NT2/D1 (cell line): ENCODE measurements at regions not wholly inside any gene's neighbourhood (a gene's known extent, or its start where the extent isn't known, plus 50 kb on each side); places are given as distances from the start of the nearest gene placed in this dataset.
"Not testable (repeated sequence)": the region's sequence is repeated elsewhere in the genome, so short reads cannot be mapped to it uniquely, and the experiment has no call there.

ENCODE experiments used
- SUZ12 ChIP-seq: IDR thresholded peaks from 2 replicates; pipeline ENCODE4 v1.6.1; 2011; ENCODE audit not compliant: insufficient read length, insufficient read depth; ENCODE audit errors: extremely low read depth
- ZNF274 ChIP-seq: IDR thresholded peaks from 2 replicates; pipeline ENCODE4 v1.6.1; 2011; ENCODE audit warnings: mild to moderate bottlenecking, low read depth, low read length

DNA sequence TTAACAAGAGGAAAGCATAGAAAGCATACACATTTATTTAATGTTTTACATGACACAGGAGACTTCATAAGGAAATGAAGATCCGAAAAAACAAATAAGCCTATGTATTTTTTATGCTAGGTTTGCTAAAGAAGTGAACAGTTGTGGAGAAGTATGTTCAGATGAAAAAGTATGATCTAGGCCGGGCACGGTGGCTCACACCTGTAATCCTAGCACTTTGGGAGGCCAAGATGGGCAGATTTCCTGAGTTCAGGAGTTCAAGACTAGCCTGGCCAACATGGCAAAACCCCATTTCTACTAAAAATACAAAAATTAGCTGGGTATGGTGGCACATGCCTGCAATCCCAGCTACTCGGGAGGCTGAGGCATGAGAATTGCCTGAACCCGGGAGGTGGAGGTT lies 69.2 kb upstream of the RPL38 start:
- TF ChIP-seq ZNF274, SUZ12: not testable (repeated sequence)
